KOPT-K1 (cell line): ENCODE measurements at regions not wholly inside any gene's neighbourhood (a gene's known extent, or its start where the extent isn't known, plus 50 kb on each side); places are given as distances from the start of the nearest gene placed in this dataset.
"Not testable (repeated sequence)": the region's sequence is repeated elsewhere in the genome, so short reads cannot be mapped to it uniquely, and the experiment has no call there.

ENCODE experiments used
- H3K27ac ChIP-seq: fragments of 200-600 bp; sonication (generic); 2 replicates; pipeline ENCODE4 v1.5.1; 2016; ENCODE audit warnings: antibody characterized with exemption, mild to moderate bottlenecking, low read depth, low read length; ENCODE audit not compliant: poor library complexity, severe bottlenecking
- H3K36me3 ChIP-seq: fragments of 200-600 bp; sonication (generic); 2 replicates; pipeline ENCODE4 v1.5.1; 2017; ENCODE audit warnings: antibody characterized with exemption, mild to moderate bottlenecking, low read length, moderate library complexity; ENCODE audit not compliant: insufficient read depth
- H3K9me3 ChIP-seq: fragments of 200-600 bp; sonication (generic); 2 replicates; pipeline ENCODE4 v1.5.1; 2017; ENCODE audit warnings: antibody characterized with exemption, low read length, mild to moderate bottlenecking; ENCODE audit not compliant: insufficient read depth, poor library complexity, severe bottlenecking

- no peaks in the 10 kb centered on the region for H3K9me3 ChIP-seq
- H3K27ac ChIP-seq, result no peak overlapping the region
- no peaks in the 10 kb centered on the region for H3K36me3 ChIP-seq
Measured at GRCh38 chr4:59630235-59630634, 1569.9 kb upstream of the ADGRL3 start.

GRCh38 chr4:59630922-59631321 lies 1569.2 kb upstream of the ADGRL3 start:
- Histone ChIP-seq H3K27ac (no peak overlapping the region), H3K9me3 (no peaks in the 10 kb centered on the region), H3K36me3 (no peaks in the 10 kb centered on the region)

DNA sequence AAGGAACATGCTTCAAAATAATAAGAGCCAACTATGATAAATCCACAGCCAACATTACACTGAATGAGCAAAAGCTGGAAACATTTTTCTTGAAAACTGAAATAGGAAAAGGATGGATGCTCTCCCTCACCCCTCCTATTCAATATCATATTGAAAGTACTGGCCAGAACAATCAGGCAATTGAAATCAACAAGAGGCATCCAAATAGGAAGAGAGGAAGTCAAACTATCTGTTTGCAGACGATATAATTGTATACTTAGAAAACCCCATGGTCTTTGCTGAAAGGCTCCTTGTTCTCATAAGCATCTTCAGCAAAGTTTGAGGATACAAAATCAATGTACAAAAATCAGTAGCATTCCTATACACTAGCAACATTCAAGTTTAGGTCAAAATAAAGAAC lies 1562.5 kb upstream of the ADGRL3 start:
- no peaks in the 10 kb centered on the region for H3K36me3 ChIP-seq
- H3K27ac ChIP-seq, result no peak overlapping the region
- H3K9me3 ChIP-seq, result no peaks in the 10 kb centered on the region

DNA sequence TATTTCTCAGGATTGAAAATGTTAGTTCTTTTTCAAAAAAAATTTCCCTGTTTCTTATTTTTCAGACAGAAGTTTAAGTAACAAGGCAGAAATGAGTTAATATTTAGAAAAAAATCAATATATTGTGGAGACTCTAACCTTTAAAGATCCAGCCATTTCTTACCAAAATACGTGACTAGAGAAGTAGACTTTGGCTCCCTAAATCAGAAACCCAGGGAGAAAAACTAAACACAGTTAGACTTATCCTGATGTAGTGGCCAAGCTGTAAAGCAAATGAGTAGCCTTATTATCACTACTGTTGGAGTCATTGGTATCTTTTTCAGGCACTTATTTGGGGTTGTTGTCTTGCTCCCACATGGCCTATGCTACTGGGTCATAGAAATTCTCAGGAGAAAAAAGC lies 1556.4 kb upstream of the ADGRL3 start:
- Histone ChIP-seq H3K27ac (no peak overlapping the region), H3K9me3 (no peaks in the 10 kb centered on the region), H3K36me3 (no peaks in the 10 kb centered on the region)

- Histone ChIP-seq H3K36me3 (no peaks in the 10 kb centered on the region), H3K27ac (no peak overlapping the region), H3K9me3 (no peaks in the 10 kb centered on the region)
Measured at GRCh38 chr4:59644765-59645164, 1555.4 kb upstream of the ADGRL3 start.

- Histone ChIP-seq H3K9me3 (no peaks in the 10 kb centered on the region), H3K36me3 (no peaks in the 10 kb centered on the region), H3K27ac (no peak overlapping the region)
Measured at GRCh38 chr4:59646082-59646481, 1554.0 kb upstream of the ADGRL3 start.

DNA sequence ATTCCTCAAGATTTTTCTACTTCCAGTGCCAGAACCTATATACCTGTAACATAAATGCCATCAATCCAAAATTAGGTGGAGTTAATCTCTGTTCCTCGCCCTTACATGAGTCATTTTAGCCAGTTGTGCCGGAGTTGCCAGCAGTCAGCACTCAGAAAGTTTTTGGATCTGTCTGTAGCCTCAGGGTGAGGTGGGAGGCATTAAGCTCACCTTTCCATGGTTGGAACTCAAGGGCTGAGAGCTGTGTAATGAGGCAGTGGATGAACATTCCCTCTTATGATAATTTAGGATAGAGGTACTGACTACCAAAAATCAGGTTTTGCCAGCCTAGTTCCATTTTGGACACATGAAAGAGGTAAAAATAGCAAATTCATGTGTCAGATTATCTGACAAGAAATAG lies 1553.1 kb upstream of the ADGRL3 start:
- H3K36me3 ChIP-seq, result no peaks in the 10 kb centered on the region
- H3K27ac ChIP-seq, result no peak overlapping the region
- H3K9me3 ChIP-seq, result no peaks in the 10 kb centered on the region

DNA sequence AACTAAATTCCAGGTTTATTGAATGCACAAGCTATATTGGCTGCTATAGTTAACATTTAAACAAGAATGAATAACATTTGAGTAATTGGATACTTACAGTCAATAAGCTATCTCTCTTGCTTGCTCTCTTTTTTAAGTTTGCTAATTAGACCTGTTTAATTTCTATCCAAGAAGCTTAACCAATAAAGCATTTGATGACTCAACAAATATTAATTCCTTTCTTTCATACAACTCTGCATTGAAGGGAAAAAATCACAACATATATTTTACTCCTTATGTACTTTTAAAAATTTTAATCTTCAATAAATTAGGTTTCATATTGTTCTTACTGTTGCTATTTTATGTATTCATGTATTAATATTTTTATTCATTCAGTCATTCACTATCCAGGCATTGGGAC lies 1552.6 kb upstream of the ADGRL3 start:
- no peak overlapping the region for H3K27ac ChIP-seq
- H3K9me3 ChIP-seq, result no peaks in the 10 kb centered on the region
- H3K36me3 ChIP-seq, result no peaks in the 10 kb centered on the region

DNA sequence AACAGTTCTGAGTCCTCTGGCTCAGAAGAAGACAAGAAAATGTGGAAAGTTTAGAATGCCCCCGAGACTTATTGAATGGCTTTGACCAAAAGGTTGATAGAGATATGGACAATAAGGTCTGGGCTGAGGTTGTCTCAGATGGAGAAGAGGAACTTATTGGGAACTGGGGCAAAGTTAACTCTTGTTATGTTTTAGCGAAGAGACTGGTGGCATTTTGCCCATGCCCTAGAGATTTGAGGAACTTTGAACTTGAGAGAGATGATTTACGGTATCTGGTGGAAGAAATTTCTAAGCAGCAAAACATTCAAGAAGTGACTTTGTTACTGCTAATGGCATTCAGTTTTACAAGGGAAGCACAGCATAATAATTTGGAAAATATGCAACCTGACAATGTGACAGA lies 1549.3 kb upstream of the ADGRL3 start:
- H3K36me3 ChIP-seq, result no peaks in the 10 kb centered on the region

GRCh38 chr4:59655996-59656395 lies 1544.1 kb upstream of the ADGRL3 start:
- no peak overlapping the region for H3K27ac ChIP-seq

More for the DNA sequence above, 1549.3 kb upstream of the ADGRL3 start:
- Histone ChIP-seq H3K9me3 (no peaks in the 10 kb centered on the region), H3K27ac (no peak overlapping the region)

DNA sequence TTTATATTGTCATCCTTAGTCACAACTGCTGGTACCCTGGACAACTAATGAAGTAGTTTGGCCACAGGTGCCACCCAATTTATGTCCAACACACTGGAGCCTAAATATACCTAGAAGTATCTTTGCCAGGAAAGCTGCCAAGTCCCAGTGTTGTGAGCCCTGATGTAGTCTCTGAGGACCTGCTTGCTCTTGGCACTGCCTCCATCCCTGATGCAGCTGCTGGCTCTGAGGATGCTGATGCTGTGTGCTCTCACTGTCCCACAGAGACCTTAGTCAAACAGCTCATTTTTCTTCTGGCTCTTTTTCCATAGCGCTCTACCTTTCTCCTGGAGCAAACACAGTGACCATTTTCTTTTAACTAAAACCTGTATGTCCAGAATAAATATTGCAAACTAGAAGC lies 1535.4 kb upstream of the ADGRL3 start:
- Histone ChIP-seq H3K9me3 (no peaks in the 10 kb centered on the region), H3K27ac (no peak overlapping the region), H3K36me3 (no peaks in the 10 kb centered on the region)

More at GRCh38 chr4:59655996-59656395, 1544.1 kb upstream of the ADGRL3 start:
- no peaks in the 10 kb centered on the region for H3K36me3 ChIP-seq
- H3K9me3 ChIP-seq, result no peaks in the 10 kb centered on the region

DNA sequence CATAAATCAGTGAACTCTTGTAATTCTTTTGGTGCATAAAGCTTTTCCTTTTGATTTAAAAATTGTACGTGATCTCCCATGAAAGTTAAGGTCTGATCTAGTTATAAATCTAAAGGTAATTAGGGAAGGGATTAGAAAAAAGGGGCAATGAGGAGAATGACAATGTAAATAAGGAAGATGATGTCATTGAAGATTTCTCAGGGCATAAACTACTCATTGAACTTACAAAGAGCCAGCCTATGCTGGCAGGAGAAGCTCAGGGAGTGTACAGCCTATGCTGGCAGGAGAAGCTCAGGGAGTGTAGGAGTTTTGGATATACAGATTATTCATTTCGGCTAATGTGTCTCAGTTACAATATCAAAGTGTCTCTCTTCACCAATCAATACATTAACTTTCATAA lies 1533.5 kb upstream of the ADGRL3 start:
- Histone ChIP-seq H3K27ac (no peak overlapping the region), H3K36me3 (no peaks in the 10 kb centered on the region), H3K9me3 (no peaks in the 10 kb centered on the region)

- no peaks in the 10 kb centered on the region for H3K36me3 ChIP-seq
- H3K27ac ChIP-seq, result no peak overlapping the region
- no peaks in the 10 kb centered on the region for H3K9me3 ChIP-seq
Measured at GRCh38 chr4:59671037-59671436, 1529.1 kb upstream of the ADGRL3 start.

DNA sequence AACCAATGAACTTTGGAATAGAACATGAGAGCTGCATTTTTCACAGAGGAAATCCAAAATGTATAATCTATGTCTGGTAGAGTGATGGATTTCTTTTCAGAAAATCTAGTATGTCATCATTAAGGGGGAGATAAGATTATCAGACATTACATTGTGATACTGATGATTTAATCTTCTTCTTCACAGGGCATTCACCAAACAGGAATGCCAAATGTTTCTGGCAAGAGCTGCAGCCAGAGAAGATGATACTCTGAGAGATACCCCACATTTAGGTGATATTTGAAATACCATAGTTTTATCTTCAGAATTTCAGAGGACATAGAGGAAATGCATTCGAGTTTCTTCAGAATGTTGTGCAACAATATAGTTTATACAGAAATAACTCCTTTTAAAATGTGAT lies 1523.7 kb upstream of the ADGRL3 start:
- H3K36me3 ChIP-seq, result no peaks in the 10 kb centered on the region
- no peak overlapping the region for H3K27ac ChIP-seq
- H3K9me3 ChIP-seq, result no peaks in the 10 kb centered on the region

DNA sequence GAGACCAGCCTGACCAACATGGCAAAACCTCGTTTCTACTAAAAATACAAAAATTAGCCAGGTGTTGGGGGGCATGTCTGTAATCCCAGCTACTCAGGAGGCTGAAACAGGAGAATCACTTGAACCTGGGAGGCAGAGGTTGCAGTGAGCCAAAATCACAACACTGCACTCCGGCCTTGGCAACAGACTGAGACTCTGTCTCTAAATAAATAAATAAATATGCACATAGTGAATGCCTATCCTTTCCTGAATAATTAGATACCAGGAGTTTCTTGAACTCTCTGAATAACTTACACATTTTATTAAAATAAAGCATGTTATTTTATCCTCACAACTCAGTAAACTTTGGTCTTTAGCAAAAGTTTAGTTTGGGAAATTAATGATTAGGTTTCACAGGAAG lies 1523.1 kb upstream of the ADGRL3 start:
- H3K9me3 ChIP-seq, H3K36me3 ChIP-seq, H3K27ac ChIP-seq: not testable (repeated sequence)

- no peaks in the 10 kb centered on the region for H3K36me3 ChIP-seq
- H3K9me3 ChIP-seq, result no peaks in the 10 kb centered on the region
- H3K27ac ChIP-seq, result no peak overlapping the region
Measured at GRCh38 chr4:59685626-59686025, 1514.5 kb upstream of the ADGRL3 start.

DNA sequence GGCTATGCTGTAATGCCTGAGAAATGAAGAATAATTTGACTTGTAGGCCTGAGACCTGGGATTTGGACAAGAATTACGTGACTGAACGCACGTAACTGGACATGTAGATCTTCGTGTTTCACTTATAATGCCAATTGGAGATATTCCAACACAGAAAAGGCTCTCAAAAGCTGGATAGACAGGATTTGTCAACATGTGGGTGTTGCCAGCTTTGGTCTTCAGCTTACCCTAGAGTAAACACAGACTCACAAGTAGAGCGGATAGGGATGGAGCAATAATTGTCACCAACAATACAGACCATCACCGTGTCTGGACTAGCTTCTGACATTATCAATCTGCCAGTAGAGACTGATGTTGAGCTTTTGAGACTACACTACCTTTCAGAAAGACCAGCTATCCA lies 1511.0 kb upstream of the ADGRL3 start:
- no peak overlapping the region for H3K27ac ChIP-seq
- H3K9me3 ChIP-seq, result no peaks in the 10 kb centered on the region
- H3K36me3 ChIP-seq, result no peaks in the 10 kb centered on the region
